AG04450 (cell line): ENCODE measurements at regions not wholly inside any gene's neighbourhood (a gene's known extent, or its start where the extent isn't known, plus 50 kb on each side); places are given as distances from the start of the nearest gene placed in this dataset.

Source experiments
- CTCF ChIA-PET: fragments of 300-600, 350-600 bp; formaldehyde crosslinking; extraction: SDS; loops from one replicate; lab custom pipeline; 2022; ENCODE audit warnings: antibody characterized with exemption, inconsistent platforms; lab: Charles Lee
- POLR2A ChIA-PET: fragments of 350-600 bp; formaldehyde crosslinking; extraction: SDS; loops from one replicate; lab custom pipeline; 2021; ENCODE audit warnings: antibody characterized with exemption, inconsistent platforms; lab: Yijun Ruan, JAX
- DNase-seq: peaks from one replicate; pipeline ENCODE4 v3.0.0-alpha.2; 2011; ENCODE audit warnings: low read depth, low spot score
- H3K27ac ChIP-seq: one replicate; pipeline ENCODE4 v1.5.1; 2012; ENCODE audit warnings: low read depth, low read length, control low read depth
- H3K27me3 ChIP-seq: one replicate; pipeline ENCODE4 v1.6.0; 2012; ENCODE audit warnings: low read length; ENCODE audit not compliant: control insufficient read depth, insufficient read depth
- H3K4me3 ChIP-seq: 2 replicates; pipeline ENCODE4 v1.5.1; 2011; ENCODE audit warnings: mild to moderate bottlenecking, low read depth, low read length, control low read depth
- H3K9me3 ChIP-seq: 2 replicates; pipeline ENCODE4 v1.5.1; 2012; ENCODE audit warnings: low read length; ENCODE audit not compliant: control insufficient read depth, insufficient read depth
- CTCF ChIP-seq: IDR thresholded peaks from 2 replicates; pipeline ENCODE4 v1.5.1; 2011; ENCODE audit warnings: low read depth, low read length, control low read depth, inconsistent platforms

- no peak for TF ChIP-seq CTCF
- Histone ChIP-seq H3K4me3 (peak overlapping the region; percentile 67), H3K27ac (no peak overlapping the region), H3K9me3 (peaks cover 2% of the 10 kb centered on the region; the same call in 1 of the 2 replicates), H3K27me3 (peaks cover 38% of the 10 kb centered on the region)
- DNase-seq, result no peak
- POLR2A ChIA-PET, result interaction anchor here (0.5 kb wide), 1 partner anchor 638 kb away, joined by 12 read pairs; the partner anchor contains the start of gene CEP250
- CTCF ChIA-PET, result interaction anchor here (1.4 kb wide), 1 partner anchor 109 kb away, joined by 3 read pairs; no protein-coding TSS in a partner anchor
Measured at GRCh38 chr20:36093025-36093803, 61.3 kb upstream of the EPB41L1 start.

GRCh38 chr20:36093804-36094145 is 60.8 kb upstream of the EPB41L1 start:
- Histone ChIP-seq H3K4me3 (peak overlapping the region; percentile 67; the same call in 1 of the 2 replicates), H3K27me3 (peaks cover 35% of the 10 kb centered on the region), H3K9me3 (peaks cover 2% of the 10 kb centered on the region; the same call in 1 of the 2 replicates), H3K27ac (no peak overlapping the region)
- CTCF ChIA-PET, result interaction anchor here (1.4 kb wide), 1 partner anchor 109 kb away, joined by 3 read pairs; no protein-coding TSS in a partner anchor
- DNase-seq, result no peak
- TF ChIP-seq CTCF, result no peak
- POLR2A ChIA-PET, result interaction anchor here (0.5 kb wide), 1 partner anchor 638 kb away, joined by 12 read pairs; the partner anchor contains the start of gene CEP250

- Histone ChIP-seq H3K4me3 (no peak overlapping the region), H3K27ac (no peak overlapping the region), H3K9me3 (peaks cover 2% of the 10 kb centered on the region; the same call in 1 of the 2 replicates), H3K27me3 (peaks cover 33% of the 10 kb centered on the region)
- CTCF ChIA-PET, result interaction anchor here (1.4 kb wide), 1 partner anchor 108 kb away, joined by 3 read pairs; no protein-coding TSS in a partner anchor
- TF ChIP-seq CTCF, result no peak
- DNase-seq, result no peak
- POLR2A ChIA-PET, result interaction anchor here (0.7 kb wide), 1 partner anchor 33 kb away, joined by 5 read pairs; no protein-coding TSS in a partner anchor
Measured at GRCh38 chr20:36094497-36094896, 60.0 kb upstream of the EPB41L1 start.

GRCh38 chr20:36096435-36096834 is 58.1 kb upstream of the EPB41L1 start:
- ChIA-PET CTCF (interaction anchor here (0.6 kb wide), 1 partner anchor 143 kb away, joined by 3 read pairs; no protein-coding TSS in a partner anchor), POLR2A (no interaction called here)
- DNase-seq, result no peak
- H3K4me3 ChIP-seq, result no peak overlapping the region
- H3K27ac ChIP-seq, result no peak overlapping the region
- TF ChIP-seq CTCF, result no peak
- H3K9me3 ChIP-seq, result peaks cover 2% of the 10 kb centered on the region; the same call in 1 of the 2 replicates
- peaks cover 27% of the 10 kb centered on the region for H3K27me3 ChIP-seq
